H9 (cell line): ENCODE measurements at regions not wholly inside any gene's neighbourhood (a gene's known extent, or its start where the extent isn't known, plus 50 kb on each side); places are given as distances from the start of the nearest gene placed in this dataset.

Source experiments
- DNase-seq: peaks from one replicate; pipeline ENCODE4 v3.0.0-alpha.2; 2017
- H2AFZ ChIP-seq: one replicate; pipeline ENCODE4 v1.6.1; 2013; ENCODE audit warnings: mild to moderate bottlenecking, low read length, control low read depth, moderate library complexity
- H2AK5ac ChIP-seq: 2 replicates; pipeline ENCODE4 v1.6.1; 2013; ENCODE audit warnings: low read length, control low read depth, mixed read lengths; ENCODE audit not compliant: insufficient read length
- H2BK120ac ChIP-seq: one replicate; pipeline ENCODE4 v1.6.1; 2013; ENCODE audit warnings: low read depth, mild to moderate bottlenecking, low read length, control low read depth, inconsistent platforms; ENCODE audit not compliant: poor library complexity, severe bottlenecking
- H2BK12ac ChIP-seq: 2 replicates; pipeline ENCODE4 v1.6.1; 2013; ENCODE audit warnings: low read length, control low read depth, mixed read lengths, low read depth; ENCODE audit not compliant: insufficient read length
- H2BK15ac ChIP-seq: 2 replicates; pipeline ENCODE4 v1.6.1; 2013; ENCODE audit warnings: low read depth, low read length, control low read depth
- H2BK20ac ChIP-seq: one replicate; pipeline ENCODE4 v1.6.1; 2013; ENCODE audit warnings: low read depth, mild to moderate bottlenecking, low read length, control low read depth, inconsistent platforms; ENCODE audit not compliant: poor library complexity, severe bottlenecking
- H2BK5ac ChIP-seq: 2 replicates; pipeline ENCODE4 v1.6.1; 2013; ENCODE audit warnings: low read length, control low read depth, mixed read lengths; ENCODE audit not compliant: insufficient read length
- H3K14ac ChIP-seq: 2 replicates; pipeline ENCODE4 v1.6.1; 2013; ENCODE audit warnings: low read length, control low read depth; ENCODE audit not compliant: insufficient read depth
- H3K18ac ChIP-seq: 2 replicates; pipeline ENCODE4 v1.6.1; 2013; ENCODE audit warnings: low read depth, mild to moderate bottlenecking, mixed read lengths, low read length, control low read depth; ENCODE audit not compliant: insufficient read length
- H3K23ac ChIP-seq: 2 replicates; pipeline ENCODE4 v1.6.1; 2013; ENCODE audit warnings: low read length, control low read depth, mixed read lengths, low read depth; ENCODE audit not compliant: insufficient read length
- H3K23me2 ChIP-seq: 2 replicates; pipeline ENCODE4 v1.6.1; 2013; ENCODE audit warnings: low read depth, mild to moderate bottlenecking, mixed read lengths, low read length, control low read depth; ENCODE audit not compliant: insufficient read length, poor library complexity, severe bottlenecking
- H3K27ac ChIP-seq: 2 replicates; pipeline ENCODE4 v1.5.1; 2013; ENCODE audit warnings: low read length, control low read depth, mixed read lengths, low read depth; ENCODE audit not compliant: insufficient read length
- H3K27me3 ChIP-seq: 2 replicates; pipeline ENCODE4 v1.6.1; 2013; ENCODE audit warnings: low read length, control low read depth, inconsistent platforms; ENCODE audit not compliant: insufficient read depth
- H3K4ac ChIP-seq: 2 replicates; pipeline ENCODE4 v1.6.1; 2013; ENCODE audit warnings: low read depth, mild to moderate bottlenecking, control low read depth, inconsistent platforms, low read length, moderate library complexity
- H3K4me1 ChIP-seq: 2 replicates; pipeline ENCODE4 v1.6.1; 2013; ENCODE audit warnings: low read length, control low read depth, inconsistent platforms; ENCODE audit not compliant: insufficient read depth
- H3K4me2 ChIP-seq: 2 replicates; pipeline ENCODE4 v1.6.1; 2013; ENCODE audit warnings: low read length, control low read depth, mixed read lengths; ENCODE audit not compliant: insufficient read length, insufficient read depth
- H3K56ac ChIP-seq: 2 replicates; pipeline ENCODE4 v1.6.1; 2013; ENCODE audit warnings: low read depth, mild to moderate bottlenecking, mixed read lengths, low read length, control low read depth; ENCODE audit not compliant: insufficient read length
- H3K79me1 ChIP-seq: 2 replicates; pipeline ENCODE4 v1.6.1; 2013; ENCODE audit warnings: low read depth, mild to moderate bottlenecking, moderate library complexity, low read length, control low read depth, inconsistent platforms; ENCODE audit not compliant: insufficient read depth, poor library complexity, severe bottlenecking
- H3K79me2 ChIP-seq: 2 replicates; pipeline ENCODE4 v1.6.1; 2013; ENCODE audit warnings: low read length, control low read depth, inconsistent platforms; ENCODE audit not compliant: insufficient read depth
- H3K9ac ChIP-seq: 2 replicates; pipeline ENCODE4 v1.6.1; 2013; ENCODE audit warnings: low read length, control low read depth, mixed read lengths; ENCODE audit not compliant: insufficient read length; ENCODE audit errors: extremely low read depth
- H3K9me3 ChIP-seq: one replicate; pipeline ENCODE4 v1.6.1; 2013; ENCODE audit warnings: low read depth, low read length, inconsistent platforms; ENCODE audit not compliant: control insufficient read depth
- H3T11ph ChIP-seq: one replicate; pipeline ENCODE4 v1.6.1; 2013; ENCODE audit warnings: mild to moderate bottlenecking, low read length, control low read depth, inconsistent platforms
- H4K20me1 ChIP-seq: one replicate; pipeline ENCODE4 v1.6.1; 2013; ENCODE audit not compliant: control insufficient read depth, insufficient read length, insufficient read depth
- H4K5ac ChIP-seq: 2 replicates; pipeline ENCODE4 v1.6.1; 2013; ENCODE audit warnings: low read depth, mild to moderate bottlenecking, mixed read lengths, low read length, control low read depth; ENCODE audit not compliant: insufficient read length
- H4K8ac ChIP-seq: replicated peaks from 2 replicates; pipeline ENCODE4 v1.6.1; 2013; ENCODE audit warnings: low read length, control low read depth, mixed read lengths, low read depth; ENCODE audit not compliant: insufficient read length
- H4K91ac ChIP-seq: 2 replicates; pipeline ENCODE4 v1.6.1; 2013; ENCODE audit warnings: low read depth, mild to moderate bottlenecking, moderate library complexity, mixed read lengths, low read length, control low read depth; ENCODE audit not compliant: insufficient read length
- H3K27ac Mint-ChIP-seq, 3 experiments: 2 replicates in 2 of 3; 3 replicates in 1 of 3; pipeline ENCODE4 v1.8.0; 2020 to 2021; ENCODE audit warnings: mixed read lengths in 3 of 3, mild to moderate bottlenecking in 1 of 3, moderate library complexity in 1 of 3
- H3K27me3 Mint-ChIP-seq: 2 replicates; pipeline ENCODE4 v1.8.0; 2021; ENCODE audit warnings: low read depth, mild to moderate bottlenecking, moderate library complexity, mixed read lengths
- H3K36me3 Mint-ChIP-seq, 3 experiments: 2 replicates in 2 of 3; 3 replicates in 1 of 3; pipeline ENCODE4 v1.8.0; 2020 to 2021; ENCODE audit warnings: low read depth in 3 of 3, mixed read lengths in 3 of 3; ENCODE audit not compliant: insufficient read depth in 1 of 3
- H3K4me1 Mint-ChIP-seq, 2 experiments: 2 replicates each; pipeline ENCODE4 v1.8.0; 2020; ENCODE audit warnings: mixed read lengths in 2 of 2
- H3K4me3 Mint-ChIP-seq, 2 experiments: 2 replicates in 1 of 2; 3 replicates in 1 of 2; pipeline ENCODE4 v1.8.0; 2020 to 2021; ENCODE audit warnings: mild to moderate bottlenecking in 2 of 2, mixed read lengths in 2 of 2, moderate library complexity in 1 of 2
- H3K9me3 Mint-ChIP-seq, 2 experiments: 2 replicates in 1 of 2; 3 replicates in 1 of 2; pipeline ENCODE4 v1.8.0; 2020; ENCODE audit warnings: mild to moderate bottlenecking in 2 of 2, mixed read lengths in 2 of 2, moderate library complexity in 1 of 2
- CTCF ChIP-seq: fragments of 200-600 bp; sonication (generic); conservative IDR thresholded peaks from 3 replicates; pipeline ENCODE4 v1.8.0; 2021; ENCODE audit warnings: antibody characterized with exemption, mild to moderate bottlenecking
- WGBS: extraction: QIAGEN DNeasy Blood & Tissue Kit; methylation state at CpG from one replicate; pipeline ENCODE4 v1.1.7; 2013; ENCODE audit warnings: missing lambda C conversion rate, low lambda C conversion rate, mixed read lengths; ENCODE audit not compliant: insufficient read length; ENCODE audit errors: extremely low coverage; 5-methylcytosine and 5-hydroxymethylcytosine counted together

GRCh38 chr3:153232851-153233271, 70.8 kb downstream of the RAP2B start:
- H4K20me1 ChIP-seq, result no peaks in the 10 kb centered on the region
- H3K4me1 ChIP-seq, result peaks cover 2% of the 10 kb centered on the region; the same call in 1 of the 2 replicates
- no peak overlapping the region for H2BK120ac ChIP-seq
- H2AK5ac ChIP-seq, result no peak overlapping the region
- no peak overlapping the region for H3K4me2 ChIP-seq
- no peak overlapping the region for H3K14ac ChIP-seq
- H4K91ac ChIP-seq, result no peak overlapping the region
- no peak overlapping the region for H3K23ac ChIP-seq
- no peak overlapping the region for H3K4ac ChIP-seq
- H3K9me3 ChIP-seq, result no peaks in the 10 kb centered on the region
- Mint-ChIP-seq H3K4me1 (peaks cover 11 to 16% of the 10 kb centered on the region in 2 experiments), H3K4me3 (no peak overlapping the region), H3K27me3 (peaks cover 3% of the 10 kb centered on the region), H3K9me3 (peaks cover 0 to 2% of the 10 kb centered on the region in 2 experiments; a peak in 2 of 5 replicates), H3K27ac (no peak overlapping the region), H3K36me3 (peaks cover 0 to 2% (median 0%) of the 10 kb centered on the region in 3 experiments; a peak in 1 of 7 replicates)
- no peaks in the 10 kb centered on the region for H3K27me3 ChIP-seq
- H3K79me2 ChIP-seq, result no peaks in the 10 kb centered on the region
- no peaks in the 10 kb centered on the region for H3K23me2 ChIP-seq
- H3K79me1 ChIP-seq, result no peaks in the 10 kb centered on the region
- no peak overlapping the region for H3K18ac ChIP-seq
- H3K9ac ChIP-seq, result no peak overlapping the region
- H3K27ac ChIP-seq, result no peak overlapping the region
- H4K8ac ChIP-seq, result no peak overlapping the region
- no peak overlapping the region for H2AFZ ChIP-seq
- no peak overlapping the region for H3K56ac ChIP-seq
- no peak overlapping the region for H4K5ac ChIP-seq
- DNase-seq, result no peak
- no peak overlapping the region for H2BK20ac ChIP-seq
- no peak for TF ChIP-seq CTCF
- H3T11ph ChIP-seq, result no peak overlapping the region
- WGBS, result no CpG with 5 or more reads among the region's 3 CpGs
- no peak overlapping the region for H2BK15ac ChIP-seq
- no peak overlapping the region for H2BK12ac ChIP-seq
- H2BK5ac ChIP-seq, result no peak overlapping the region
